Forelimb muscle (tissue), 1 donor: ENCODE measurements at regions not wholly inside any gene's neighbourhood (a gene's known extent, or its start where the extent isn't known, plus 50 kb on each side); places are given as distances from the start of the nearest gene placed in this dataset.

Experiments
- DNase-seq: peaks from one replicate; pipeline ENCODE4 v3.0.0-alpha.2; 2013; ENCODE audit warnings: low read depth

DNA sequence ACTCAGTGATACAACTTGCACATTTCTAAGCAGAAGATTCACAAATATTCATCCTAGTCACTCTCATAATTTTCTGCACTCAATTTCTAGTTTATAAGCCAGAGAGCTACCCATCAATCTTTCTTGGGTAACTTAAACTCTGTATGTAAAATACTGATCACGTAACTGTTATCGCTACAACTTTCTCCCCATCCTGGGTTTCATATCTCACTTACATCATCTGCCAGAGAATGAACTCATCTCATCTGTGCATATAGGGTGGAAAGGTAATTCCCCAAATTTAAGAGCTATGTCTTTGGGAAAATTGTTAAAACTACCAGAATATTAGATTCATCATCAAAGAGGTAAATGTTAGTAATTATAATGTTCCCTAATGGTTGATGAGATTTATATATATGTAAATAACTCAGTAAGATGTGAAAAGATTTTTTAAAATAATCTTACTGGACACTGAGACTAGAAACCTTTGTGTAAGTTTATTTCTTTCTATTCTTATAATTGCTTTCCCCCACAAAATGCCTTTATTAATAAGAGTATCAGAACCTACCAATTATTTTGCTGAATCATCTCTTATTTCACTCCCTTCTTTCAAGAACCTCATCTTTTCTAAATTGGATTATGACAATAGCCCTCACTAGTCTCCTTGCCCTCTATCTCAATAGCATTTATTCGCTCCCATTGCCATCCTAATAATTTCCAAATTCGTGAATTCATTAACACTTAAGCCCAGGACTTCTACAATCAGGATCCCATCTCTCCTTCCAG, 729.0 kb downstream of the EPHA4 start:
- no peak for DNase-seq

DNA sequence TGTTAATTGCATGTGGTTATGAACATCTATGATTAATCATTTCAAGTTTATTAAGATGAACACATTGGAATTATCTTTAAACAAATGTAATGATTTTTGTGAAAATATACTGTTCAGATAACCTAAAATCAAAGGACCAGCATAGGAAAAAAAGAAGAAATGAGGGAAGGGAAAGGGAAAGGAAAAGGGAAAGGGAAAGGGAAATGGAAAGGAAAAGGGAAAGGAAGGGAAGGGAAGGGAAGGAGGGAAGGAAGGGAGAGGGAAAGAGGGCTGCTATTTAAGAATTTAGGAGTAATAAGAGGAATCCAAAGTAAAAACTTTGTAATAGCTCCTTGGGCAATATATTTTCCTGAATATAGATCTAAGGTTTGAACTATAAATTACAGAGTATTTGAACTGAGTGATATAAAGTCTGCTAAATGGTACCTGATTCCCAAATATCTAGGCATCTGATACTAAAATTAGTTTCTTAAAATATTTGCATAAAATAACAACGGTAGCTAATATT, 726.3 kb downstream of the EPHA4 start:
- no peak for DNase-seq

DNA sequence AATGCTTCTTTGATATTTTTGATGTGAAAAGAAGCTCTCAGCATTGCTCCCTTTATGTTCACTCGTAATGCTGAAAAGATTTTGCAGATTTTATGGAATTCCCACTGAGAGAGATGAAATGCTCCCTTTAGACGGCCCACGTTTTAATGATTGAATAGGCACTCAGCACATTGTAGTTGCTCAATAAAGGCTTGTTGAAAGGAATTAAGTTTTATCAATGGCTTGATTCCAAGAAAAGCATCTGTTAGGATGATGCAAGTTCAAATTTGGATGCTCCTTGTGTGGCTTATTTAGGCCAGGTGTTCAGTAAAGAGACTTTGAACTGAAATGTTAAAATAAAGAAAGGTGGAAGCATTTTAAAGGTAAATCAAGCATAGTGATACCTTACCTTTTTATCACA, 725.1 kb downstream of the EPHA4 start:
- DNase-seq: no peak

DNA sequence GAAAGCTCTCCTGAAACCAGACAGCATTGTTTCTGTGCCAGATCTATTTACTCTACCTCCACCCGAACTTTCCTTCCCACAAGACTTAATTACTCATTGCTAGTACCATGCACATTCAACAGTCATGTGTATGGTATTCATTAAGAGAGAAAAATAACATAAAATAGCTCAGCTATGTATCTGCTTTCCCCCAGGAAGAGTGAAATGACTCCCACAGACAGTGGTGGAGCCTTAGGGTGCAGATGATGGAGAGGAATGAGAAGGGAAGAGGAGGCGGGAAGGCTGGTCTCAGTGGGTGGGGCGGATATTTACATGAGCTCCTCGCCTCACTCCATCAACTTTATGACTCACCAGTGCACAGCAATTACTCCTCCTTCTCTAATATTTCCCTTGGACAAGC, 724.5 kb downstream of the EPHA4 start:
- no peak for DNase-seq

DNA sequence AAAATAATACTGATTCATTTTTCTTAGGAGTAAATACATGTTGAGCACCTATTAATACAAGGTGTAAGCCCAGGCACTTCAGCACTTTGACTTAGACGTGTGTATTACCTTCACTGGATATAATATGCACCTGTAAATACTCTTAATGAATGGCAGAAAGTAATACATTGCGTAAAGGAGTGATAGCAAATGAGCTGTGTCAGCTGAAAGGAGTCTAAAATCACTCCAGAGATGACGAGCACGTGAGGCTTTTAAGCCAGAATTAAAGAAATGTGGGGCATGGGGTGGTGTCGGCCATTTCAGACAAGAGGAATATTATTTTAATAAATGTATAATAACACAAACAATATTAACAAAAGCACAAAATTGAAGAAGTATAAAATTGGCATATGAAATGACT, 722.7 kb downstream of the EPHA4 start:
- no peak for DNase-seq

DNA sequence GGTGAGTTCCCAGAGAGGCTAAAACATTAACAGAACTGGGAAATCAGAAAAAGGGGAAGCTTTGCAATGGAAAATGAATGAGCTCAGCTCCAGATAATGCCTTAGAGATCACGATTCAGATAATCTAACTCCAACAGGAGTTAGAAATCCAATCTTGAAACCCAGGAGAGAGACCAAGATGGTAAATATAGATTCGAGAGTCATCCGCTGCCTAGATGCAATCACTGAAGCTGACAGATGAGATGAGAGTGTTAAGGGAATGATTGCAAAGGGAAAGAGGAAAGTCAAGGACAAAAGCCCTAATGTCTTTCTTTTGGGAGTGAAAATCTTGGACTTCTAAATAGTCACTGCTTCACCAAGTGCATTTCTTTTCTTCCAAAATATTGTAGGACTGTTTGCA, 722.0 kb downstream of the EPHA4 start:
- DNase-seq: no peak

DNA sequence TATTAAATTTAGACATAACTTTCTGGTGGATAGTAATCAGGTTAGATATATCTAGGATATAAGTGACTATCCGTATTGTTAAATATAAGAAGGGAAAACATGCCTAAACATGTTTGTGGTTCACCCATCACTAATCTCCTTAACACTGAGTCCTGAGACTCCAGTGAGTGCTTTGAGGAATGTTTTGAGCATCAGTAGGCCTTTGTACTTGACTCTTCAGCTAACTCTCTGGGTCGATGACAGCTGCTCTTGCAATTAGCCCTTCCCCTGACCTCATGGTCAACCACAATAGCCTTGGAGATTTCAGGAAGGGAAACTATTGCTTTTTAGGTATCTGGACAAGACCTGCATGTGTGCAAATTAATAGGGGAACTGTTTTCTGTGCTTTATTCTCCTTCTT, 716.8 kb downstream of the EPHA4 start:
- no peak for DNase-seq

DNA sequence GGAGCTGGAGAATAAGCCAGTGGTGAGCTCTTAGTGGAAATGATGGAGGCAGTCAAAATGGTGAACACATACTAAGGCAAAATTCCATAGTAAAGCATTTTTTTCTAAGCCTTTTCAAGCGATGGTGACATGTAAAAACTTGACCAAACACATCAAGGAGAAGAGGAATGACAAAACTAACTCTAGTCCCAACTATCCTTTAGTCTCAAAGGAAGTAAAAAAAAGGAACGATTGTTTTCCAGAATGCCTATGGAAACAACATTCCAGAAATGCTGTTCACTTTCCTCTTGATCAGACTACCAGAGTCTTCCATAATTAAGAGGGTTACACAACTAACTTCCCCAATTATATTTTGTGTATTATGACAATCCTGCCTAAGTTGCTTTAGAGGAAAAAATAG, 715.6 kb downstream of the EPHA4 start:
- DNase-seq: no peak

DNA sequence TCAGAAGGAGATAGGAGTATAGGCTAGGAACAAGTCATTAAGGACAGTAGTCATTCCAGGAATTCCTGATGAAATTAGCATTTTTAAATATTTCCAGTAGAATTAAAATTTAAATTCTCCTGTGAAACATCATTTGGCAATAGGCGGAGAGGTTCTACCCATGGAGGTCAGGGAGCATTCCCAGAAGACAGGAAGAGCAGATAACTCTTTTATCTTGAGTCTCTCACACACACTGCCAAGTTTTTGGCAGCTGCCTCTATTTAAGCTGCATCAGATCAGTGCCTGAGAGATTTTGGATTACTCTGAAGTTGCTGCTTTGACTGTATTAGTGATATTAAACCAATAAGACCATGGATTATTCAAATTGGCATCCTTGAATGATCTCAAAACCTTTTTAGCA, 714.7 kb downstream of the EPHA4 start:
- no peak for DNase-seq

DNA sequence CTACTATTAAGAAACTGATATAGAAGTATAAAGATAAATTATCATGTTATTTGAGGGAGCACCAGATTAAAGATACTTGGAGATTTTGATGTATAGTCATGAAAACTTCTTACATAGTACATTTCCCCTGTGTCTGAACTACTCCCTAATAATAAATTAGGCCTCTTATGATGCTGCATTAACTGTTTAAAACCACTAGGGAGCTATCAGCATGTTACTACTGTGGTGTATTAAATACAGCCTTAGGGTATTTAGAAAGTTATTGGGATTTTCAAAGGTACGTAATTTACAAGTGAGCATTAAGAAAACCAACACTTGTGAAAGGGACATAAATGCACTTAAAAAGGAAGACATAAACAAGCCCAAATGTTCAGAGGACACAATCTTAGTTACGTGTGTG, 714.0 kb downstream of the EPHA4 start:
- DNase-seq: no peak

DNA sequence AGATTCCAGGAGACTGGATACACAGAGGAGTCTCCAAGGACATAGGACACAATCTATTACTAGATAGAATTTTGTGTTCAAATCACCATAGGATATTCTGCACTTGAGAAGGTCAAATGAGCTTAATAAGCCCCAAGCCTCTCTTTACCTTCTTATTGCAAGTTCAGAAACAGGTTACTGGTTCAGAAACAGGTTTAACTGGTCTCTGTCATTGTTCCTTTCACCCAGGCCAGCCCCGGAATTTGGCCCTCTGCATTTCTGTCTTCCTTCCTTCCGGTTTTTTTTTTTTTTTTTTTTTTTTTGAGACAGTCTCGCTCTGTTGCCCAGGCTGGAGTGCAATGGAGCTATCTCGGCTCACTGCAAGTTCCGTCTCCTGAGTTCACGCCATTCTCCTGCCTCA, 700.2 kb downstream of the EPHA4 start:
- DNase-seq: no peak

DNA sequence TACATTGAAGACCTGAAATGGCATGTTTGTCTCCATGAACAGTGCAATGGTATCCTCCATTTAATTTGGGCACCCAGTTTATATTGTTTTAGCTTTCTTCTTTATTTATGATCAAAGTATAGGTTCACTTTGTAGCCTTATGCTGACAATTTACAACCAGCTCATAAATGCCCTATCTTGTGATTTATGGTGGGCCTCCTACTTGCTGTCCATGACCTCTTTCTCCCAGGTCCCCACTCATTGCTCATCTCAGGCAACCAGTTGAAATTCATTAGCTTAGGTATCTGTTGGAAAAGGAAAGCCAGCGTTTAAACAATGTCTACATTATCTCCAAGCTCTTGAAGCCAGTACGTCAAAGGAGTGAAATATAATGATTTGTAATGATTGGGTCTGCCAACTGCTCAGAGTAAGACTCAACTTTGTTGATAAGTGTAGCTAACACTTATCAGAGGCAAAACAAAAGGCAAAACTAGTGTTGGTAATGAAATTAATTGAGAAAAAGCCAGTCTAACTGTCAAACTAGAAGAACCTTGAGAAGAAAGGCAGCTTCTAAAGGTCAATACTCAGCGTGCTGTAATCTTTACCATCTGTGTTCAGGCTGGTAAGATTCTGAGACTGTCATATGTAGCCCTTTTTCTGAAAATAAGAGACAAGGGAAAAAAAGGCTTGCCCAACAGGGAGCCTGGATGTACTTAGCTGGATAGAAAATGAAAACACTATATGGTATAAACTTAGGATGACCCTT, 695.9 kb downstream of the EPHA4 start:
- DNase-seq: no peak

DNA sequence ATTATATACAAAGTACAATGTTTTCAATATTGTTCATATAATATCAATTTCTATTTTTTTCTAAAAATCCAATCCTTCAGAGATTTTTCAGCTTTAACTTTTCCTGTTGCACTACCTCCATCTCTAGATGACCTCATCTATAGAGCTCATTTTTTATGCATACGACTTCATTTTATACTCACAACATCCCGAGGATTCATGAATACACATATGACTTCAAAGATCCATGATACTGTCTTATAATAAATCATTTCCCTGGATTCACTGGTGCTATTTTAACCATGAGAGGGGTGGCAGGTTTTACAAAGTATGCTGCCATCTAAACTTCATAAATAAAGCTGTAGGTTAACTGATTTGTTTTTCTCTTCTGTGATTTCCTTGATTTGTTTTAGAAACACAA, 694.6 kb downstream of the EPHA4 start:
- no peak for DNase-seq

DNA sequence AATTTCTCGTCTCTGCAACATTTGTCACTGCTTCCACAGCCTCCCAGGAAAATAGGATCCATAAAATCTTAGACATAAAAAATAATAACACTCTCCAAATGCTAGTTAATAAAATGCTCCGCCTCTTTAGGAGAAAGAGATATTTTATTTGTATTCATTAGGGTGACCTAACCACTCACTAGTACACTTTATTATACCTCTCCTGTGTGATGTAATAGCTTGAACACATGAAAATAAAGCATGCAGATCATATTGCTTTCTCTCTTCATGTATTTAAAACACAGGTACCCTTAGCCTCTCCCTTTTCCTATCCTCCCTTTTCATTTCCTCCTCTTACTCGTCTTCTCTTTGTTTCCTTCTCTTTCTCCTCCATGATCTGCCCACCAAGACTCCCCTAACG, 694.2 kb downstream of the EPHA4 start:
- no peak for DNase-seq

DNA sequence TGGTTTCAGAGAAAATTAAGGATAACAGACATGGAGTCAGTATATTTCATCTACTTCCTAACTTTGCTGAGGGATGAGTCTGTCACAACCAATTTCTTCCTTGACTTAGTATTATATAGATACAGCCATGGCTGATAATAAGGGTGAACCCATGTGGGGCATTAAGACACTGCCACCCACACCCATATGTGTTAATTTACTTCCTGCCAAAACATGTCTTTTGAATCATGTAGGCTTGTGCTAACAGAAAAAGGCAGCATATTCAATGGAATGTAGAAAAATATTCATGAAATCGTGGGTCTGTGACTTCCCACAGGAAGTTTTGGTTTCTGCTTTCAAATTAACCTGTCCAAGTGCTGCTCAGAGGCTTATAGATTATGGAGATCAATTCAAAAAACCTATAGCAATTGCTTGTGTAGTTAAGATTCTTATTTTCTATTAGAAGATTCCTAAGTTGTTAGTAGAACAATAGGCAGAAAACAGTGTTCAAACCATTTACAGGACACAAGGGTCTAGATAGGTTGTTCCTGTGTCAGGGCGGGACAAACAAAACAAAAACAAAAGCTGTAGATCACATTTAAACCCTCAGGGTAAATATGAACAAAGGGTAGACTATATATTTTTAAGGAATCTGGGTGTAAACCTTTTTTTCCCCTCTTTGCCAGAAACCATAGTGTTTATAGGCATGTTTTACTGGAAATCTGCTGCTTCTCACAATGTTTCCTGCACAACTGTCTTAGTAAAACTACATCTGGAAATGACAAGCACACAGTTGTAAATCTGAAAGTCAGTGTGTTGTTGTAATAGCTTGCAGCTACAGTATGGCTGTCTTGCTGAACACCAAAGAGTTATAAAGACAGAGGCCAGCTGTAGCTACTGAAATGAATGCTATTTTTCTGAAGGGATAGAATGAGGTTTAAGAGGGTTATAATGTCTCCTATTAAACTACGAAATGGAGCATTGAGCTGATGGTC, 691.2 kb downstream of the EPHA4 start:
- DNase-seq: no peak

DNA sequence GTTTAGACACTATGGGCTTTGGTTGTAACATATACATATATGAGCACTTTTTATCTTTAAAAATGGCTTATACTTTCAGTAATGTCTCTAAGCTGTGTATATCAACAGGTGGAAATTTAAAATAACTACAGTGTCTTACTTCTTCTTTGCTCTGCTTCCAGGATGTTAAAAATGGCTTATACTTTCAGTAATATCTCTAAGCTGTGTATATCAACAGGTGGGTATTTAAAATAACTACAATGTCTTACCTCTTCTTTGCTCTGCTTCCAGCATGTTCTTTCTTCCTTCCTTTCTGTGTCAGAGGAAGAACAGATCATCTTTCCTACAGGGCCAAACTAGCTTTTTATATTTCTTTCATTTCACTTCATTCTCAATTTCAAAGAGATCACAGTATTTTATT, 689.6 kb downstream of the EPHA4 start:
- DNase-seq: no peak

DNA sequence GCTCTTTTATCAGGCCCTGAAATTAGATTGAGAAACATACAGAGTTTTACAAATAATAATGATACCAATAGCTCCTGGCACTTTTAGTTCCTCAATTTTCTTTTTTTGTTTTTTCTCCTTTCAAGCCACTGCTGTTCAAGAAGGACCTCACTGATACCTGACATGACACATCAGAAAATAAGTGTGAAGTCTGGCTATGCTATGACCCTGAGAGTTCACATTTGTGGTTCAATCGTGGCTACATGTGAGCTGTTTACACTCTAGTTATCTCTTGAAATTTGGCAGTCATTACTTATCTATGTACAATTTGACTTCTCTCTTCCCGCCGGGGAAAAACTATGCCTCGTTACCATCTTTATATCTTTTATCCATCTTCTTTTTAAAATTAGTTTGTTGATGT, 686.5 kb downstream of the EPHA4 start:
- no peak for DNase-seq

DNA sequence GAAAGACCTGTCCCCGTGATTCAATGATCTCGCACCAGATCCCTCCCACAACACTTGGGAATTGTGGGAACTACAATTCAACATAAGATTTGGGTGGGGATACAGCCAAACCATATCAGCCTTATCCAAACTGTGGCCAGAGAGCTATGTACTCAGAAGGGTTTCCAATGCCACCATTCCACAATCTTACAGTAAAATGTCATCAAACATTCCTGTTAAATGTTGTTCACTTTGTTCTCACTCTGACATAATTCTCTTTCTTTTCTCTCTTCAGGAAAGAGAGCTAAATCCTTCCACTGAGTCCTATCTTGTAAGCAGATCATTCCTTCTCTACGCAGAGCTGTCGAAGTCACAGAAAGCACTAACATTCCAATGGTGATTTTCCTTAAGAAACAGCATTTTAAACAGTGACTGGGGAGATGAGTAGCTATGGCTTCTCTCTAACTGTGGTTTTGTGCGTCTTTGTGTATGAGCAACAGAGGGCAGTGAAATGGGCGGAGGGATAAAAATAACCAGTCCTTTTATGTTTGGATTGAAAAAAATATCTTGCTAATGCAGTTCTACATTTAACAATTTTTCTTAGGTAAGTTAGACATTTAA, 684.7 kb downstream of the EPHA4 start:
- no peak for DNase-seq

DNA sequence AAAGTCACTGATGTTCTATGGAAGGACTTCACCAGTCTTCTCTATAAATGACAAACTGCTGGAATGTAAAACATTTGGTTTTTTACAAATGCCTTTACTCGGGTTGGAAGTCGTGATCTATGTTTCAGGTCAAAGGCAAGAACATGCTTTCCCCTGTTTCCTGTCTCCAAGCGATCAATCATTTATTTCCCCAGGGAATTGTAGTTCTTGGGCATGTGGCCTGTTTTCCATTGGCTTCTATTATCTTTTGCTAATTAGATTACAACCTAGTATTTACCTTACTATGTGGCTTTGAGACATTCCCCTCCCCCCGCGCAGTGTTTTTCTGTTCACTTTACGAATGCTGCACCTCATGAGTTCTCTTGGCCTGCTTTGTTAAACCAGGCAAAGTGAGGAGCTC, 684.2 kb downstream of the EPHA4 start:
- no peak for DNase-seq

DNA sequence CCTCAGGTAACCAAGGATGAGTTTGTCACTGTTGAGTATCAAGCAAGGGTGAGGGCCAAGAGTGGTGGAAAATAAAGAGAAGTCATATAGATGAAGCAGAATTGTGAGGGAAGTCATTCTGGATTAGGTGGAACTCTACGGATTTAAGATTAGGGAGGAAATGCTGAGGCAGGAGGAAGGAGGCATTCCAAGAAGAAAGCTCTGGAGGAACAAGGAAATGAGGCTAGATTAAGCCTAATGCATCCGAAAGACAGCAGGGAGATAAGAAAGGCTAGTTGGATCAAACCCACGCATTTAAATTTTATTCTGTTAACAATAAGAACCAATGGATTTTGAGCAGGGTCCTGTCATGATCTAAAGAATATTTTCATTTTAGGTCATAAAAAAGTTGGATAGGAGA, 681.2 kb downstream of the EPHA4 start:
- DNase-seq: no peak

DNA sequence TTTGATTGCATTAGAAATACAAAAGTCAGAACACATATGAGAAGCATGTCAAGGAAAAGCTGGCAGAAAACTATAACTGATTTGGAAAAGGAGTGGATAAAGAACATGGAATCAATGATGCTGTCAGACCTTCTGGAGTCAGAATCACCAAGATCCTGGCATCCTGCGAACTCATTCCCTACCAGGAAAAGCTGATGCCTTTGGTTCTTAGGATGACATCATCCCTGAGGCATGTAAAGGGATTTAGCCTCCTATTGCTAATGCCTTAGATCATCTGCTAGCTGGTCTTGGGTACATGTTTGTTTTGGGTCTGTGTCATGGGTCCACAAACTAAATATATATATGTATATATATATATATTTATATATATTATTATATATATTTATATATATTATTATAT, 680.7 kb downstream of the EPHA4 start:
- DNase-seq: no peak
